HG02623 (cell line): ENCODE measurements at regions not wholly inside any gene's neighbourhood (a gene's known extent, or its start where the extent isn't known, plus 50 kb on each side); places are given as distances from the start of the nearest gene placed in this dataset.
"Not testable (repeated sequence)": the region's sequence is repeated elsewhere in the genome, so short reads cannot be mapped to it uniquely, and the experiment has no call there.

ENCODE experiments used
- ATAC-seq: cut with Tn5 transposase; IDR thresholded peaks from one replicate; pipeline ENCODE4 v1.9.1; 2021; ENCODE audit warnings: moderate library complexity; ENCODE audit not compliant: unreplicated experiment

GRCh38 chr2:140178234-140178633 lies 1398.0 kb upstream of the NXPH2 start:
- no peak for ATAC-seq

- no peak for ATAC-seq
These were observed 1396.9 kb upstream of the NXPH2 start for GRCh38 chr2:140177086-140177485.

DNA sequence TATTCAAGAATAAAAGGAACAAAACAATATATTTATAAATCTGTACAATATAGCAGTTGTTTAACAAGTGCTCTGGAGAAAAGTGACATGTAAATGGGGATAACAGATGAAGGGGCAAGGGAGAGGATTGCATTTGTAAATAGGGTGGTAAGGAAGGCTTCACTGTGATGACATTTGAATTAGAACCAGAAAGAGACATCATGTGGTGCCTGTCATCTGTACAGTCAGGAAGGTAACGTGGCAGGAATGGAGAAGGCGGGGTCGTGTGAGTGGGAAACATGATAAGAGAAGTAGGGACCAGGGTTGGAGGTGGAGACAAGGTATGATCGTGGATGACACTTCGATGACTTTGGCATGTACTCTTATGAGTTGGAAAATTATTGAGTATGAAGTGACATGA lies 1393.6 kb upstream of the NXPH2 start:
- ATAC-seq, result no peak

GRCh38 chr2:140164449-140164848 lies 1384.3 kb upstream of the NXPH2 start:
- ATAC-seq, result no peak

DNA sequence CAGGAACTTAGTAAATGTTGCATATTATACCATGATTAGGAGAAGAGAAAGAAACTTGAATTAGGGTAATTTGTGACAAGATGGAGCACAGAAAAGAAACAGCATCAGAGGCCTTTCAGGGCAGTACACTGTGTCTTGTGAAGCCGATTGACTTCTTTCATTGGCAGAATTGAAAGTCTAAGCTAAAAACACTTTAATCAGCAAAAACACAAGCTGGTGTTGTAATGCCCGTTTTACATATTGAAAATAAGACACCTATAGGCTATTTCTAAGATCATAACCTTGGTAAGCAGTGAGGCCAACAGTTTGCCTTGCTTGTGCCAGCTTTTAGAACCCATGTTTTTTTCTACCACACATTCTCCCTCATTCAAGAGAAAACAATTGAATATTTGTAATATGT lies 1378.1 kb upstream of the NXPH2 start:
- no peak for ATAC-seq

GRCh38 chr2:140157816-140158215 lies 1377.6 kb upstream of the NXPH2 start:
- no peak for ATAC-seq

GRCh38 chr2:140154706-140155105 lies 1374.5 kb upstream of the NXPH2 start:
- ATAC-seq, result no peak

- ATAC-seq, result no peak
These were observed 1374.1 kb upstream of the NXPH2 start for GRCh38 chr2:140154271-140154670.

DNA sequence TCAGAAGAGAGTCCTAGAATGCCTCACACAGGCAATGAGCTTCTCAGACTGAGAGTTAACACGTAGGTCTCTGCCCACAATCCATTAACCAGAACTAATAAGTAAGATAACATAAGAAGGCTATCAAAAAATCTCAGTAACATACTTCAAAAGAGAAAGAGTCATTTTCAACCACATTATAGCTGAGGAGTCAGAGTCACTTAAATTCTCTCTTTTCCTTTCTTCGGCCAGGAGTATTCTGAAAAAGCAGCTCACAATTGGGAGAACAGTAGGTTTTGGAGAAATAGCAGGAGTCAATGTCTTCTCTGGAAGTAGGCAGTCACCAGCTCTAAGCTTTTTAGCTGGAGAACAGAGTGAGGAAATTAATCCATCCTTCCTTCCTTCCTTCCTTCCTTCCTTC lies 1364.4 kb upstream of the NXPH2 start:
- ATAC-seq, result no peak

DNA sequence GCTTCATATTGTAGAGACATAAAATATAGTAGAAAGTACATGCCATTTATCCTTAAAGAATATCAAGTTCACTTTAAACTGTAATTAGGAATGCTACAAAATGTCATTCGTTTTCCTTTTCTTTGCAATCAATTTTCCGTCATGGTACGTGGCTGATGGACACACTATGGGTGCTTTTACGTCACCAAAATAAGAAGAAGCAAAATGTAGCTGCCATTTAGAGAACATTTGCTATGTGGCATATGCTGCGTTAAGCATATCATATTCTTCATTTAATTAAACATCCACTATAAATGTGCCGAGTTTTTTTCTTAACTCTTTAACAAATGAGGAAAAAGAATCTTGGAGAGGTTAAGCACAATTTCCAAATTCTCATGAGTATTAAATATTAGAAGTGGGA lies 1358.5 kb upstream of the NXPH2 start:
- no peak for ATAC-seq

DNA sequence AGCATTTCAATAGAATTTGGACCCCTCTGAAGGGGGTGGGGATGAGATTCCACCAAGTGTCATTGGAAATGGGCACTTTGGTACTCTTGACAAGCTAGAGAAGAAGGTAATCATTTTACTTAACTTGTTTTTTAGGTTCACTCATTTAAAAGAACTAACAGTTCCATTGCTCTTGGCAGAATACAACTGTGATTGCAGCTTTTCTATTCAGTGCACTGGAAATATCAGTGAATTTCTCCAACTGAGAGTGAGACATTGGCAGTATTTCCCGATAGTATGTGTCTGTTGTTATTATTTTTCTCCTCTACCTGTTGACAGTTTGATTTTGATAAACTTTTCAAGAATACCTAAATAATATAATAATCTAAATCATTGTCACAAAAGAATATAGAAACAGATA lies 1356.7 kb upstream of the NXPH2 start:
- ATAC-seq, result no peak

GRCh38 chr2:140136366-140136765 lies 1356.2 kb upstream of the NXPH2 start:
- ATAC-seq, result no peak

DNA sequence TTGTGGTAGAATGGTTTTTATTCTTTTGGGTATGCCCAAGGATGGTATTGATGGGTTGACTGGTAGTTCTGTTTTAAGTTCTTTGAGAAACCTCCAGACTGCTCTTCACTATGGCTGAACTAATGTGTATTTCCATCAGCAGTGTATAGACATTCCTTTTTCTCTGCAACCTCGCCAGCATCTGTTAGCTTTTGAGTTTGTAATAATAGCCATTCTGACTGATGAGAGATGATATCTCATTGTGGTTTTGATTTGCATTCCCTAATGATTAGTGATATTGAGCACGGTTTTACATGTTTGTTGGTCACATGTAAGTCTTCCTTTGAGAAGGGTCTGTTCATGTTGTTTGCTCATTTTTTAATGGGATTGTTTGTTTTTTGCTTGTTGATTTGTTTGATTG lies 1348.7 kb upstream of the NXPH2 start:
- no peak for ATAC-seq

DNA sequence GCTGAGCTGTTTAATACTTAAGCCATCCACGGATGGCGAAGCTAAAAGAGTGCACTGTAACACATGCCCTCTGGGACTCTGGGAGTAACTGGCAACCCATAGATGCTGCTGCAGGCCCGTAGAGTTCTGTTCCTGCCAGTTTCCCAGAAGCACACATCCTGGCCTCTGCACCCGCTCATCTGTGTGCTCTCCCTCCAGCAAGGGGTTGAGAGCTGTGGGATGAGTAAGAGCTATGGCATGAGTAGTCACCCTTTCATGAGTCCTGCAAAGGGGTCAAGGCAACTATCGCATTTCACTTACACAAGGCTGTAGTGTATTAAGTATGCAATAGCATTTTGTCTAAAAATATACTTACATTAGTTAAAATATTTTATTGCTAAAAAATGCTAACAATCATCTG lies 1341.8 kb upstream of the NXPH2 start:
- ATAC-seq, result no peak

GRCh38 chr2:140117386-140117785 lies 1337.2 kb upstream of the NXPH2 start:
- ATAC-seq, result no peak

DNA sequence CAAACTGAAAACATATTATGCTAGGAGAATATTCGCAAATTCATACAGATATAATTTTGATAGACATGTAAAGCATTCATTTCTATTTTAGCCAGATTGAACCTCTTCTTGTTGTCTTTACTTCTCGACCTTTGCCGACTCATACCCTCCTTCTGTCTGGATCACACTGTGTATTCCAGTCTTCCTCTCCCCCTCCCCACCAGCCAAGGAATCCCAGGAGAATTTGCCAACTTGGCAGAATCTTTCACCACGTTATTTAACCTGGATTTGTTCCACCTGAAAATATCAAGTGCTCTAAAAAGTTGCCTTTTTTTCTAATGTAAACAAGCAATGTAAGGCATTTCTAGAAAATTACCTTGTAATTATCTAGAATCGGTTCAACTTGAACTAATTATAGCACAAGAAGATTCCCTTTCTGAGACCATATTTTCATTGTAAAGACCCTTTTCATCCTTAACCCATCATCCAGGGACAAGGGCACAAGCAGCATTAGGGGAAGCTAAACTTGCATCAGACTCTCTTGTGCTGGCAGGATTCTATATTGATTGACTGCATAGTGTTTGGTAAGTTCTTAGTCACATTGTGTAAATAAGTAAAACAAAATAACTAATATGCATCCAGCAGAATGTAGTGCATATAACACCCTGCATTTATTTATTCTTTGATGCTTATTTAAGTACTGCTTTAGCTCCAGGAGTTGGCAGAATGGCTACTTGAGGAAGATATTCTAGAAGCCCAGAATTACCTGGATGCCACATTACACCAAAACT lies 1328.7 kb upstream of the NXPH2 start:
- no peak for ATAC-seq

GRCh38 chr2:140091926-140092325 lies 1311.7 kb upstream of the NXPH2 start:
- ATAC-seq, result no peak

DNA sequence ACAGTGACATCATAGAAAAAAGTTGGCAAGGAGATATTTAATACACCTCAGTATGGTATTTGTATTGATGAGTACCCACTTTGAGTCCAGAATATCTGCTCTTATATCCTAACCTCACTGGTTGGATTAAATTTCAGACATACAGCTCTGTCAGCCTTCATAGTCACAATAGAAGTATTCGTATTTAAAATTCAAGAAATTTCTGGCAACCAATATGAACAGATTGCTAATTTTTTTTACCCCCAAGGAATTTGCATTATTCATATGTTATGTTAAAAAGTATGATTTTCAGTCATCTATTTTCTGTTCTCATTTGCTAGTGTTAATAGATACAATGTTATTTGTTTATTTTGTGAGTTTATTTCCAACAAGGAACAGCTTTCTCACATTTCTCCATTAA lies 1306.8 kb upstream of the NXPH2 start:
- ATAC-seq, result no peak

DNA sequence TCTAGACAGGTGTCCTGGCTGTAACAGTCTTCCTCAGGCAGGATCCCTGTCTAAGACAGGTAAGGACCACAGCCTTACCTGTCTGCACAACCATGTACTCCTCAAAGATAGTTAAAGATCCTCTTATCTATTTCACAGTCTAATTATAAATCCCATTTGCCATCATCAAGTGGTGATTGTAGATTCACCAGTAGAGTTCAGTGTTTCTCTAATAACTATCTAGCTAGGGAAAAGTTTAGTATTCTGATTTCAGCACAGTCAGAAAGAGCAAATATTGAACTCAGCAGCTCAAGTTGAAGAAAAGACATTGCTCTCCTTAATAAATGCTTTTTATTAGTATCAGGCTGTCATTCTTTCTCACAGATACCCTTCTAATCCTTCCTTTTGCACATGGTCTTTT lies 1305.5 kb upstream of the NXPH2 start:
- ATAC-seq, result no peak

DNA sequence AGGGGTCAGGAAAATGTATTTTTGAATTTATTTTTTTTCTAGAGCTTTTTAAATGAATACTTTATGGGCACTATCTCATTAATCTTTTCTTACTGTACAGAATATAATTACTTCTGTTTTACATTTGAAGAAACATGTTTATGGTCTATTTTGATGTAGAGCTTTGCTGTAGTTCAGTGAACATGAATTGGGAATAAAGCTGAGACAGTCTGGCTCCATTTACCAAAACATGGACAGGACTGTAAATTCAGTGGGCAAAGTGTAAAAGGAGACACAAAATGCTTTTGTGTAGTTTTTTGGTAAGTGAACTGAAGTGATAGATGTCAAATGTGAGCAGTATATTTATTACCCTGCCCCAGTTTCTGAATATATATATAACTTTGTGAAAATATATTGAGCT lies 1298.8 kb upstream of the NXPH2 start:
- no peak for ATAC-seq

DNA sequence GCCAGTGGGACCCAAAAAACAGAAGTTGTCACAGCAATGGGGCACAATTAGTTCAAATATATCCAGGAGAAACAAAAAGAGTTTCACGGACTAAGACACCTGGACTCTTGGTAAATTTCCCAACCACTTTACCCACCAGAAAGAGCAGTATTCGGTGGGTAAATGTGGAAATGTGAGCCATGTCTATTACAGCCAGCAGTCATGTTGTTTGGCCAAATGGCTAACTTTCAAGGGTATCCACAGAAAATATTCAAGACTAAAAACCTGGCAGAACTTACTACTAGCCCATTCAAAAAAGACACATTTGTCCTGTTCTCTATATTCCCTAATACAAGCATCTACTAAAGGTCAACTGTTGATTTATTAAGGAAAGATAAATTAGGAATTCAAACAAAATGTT lies 1296.0 kb upstream of the NXPH2 start:
- ATAC-seq, result no peak

DNA sequence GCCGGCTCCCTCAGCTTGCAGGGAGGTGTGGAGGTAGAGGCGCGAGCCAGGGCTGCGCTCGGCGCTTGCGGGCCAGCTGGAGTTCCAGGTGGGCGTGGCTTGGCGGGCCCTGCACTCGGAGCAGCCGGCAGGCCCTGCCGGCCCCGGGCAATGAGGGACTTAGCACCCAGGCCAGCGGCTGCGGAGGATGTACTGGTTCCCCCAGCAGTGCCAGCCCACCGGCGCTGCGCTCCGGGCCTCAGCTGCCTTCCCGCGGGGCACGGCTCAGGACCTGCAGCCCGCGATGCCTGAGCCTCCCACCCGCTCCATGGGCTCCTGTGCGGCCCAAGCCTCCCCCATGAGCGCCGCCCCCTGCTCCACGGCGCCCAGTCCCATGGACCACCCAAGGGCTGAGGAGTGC lies 1293.6 kb upstream of the NXPH2 start:
- not testable (repeated sequence) for ATAC-seq

DNA sequence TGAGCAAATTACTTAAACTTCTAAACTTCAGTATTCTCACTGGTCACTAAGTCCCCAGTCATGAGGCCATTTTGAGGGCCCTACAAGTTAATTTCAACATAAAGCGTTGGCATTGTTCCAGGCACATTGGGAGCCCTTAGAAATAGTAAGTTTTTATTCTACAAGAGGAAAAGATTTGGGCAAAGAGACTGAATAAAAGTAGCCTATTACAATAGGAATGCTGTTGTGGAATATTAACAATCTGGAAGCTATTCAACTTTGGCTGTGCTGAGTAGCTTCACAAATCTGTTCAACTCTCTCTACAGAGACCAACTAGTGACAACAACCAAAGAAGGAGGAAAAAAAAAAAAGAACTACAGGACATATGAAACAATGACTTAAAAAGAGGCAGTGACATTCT lies 1287.5 kb upstream of the NXPH2 start:
- ATAC-seq, result no peak
